KMS-11 (cell line): ENCODE measurements at regions not wholly inside any gene's neighbourhood (a gene's known extent, or its start where the extent isn't known, plus 50 kb on each side); places are given as distances from the start of the nearest gene placed in this dataset.

Source experiments
- H2AFZ ChIP-seq: fragments of 200-600 bp; sonication (generic); 2 replicates; pipeline ENCODE4 v1.6.1; 2016; ENCODE audit warnings: antibody characterized with exemption, mixed run types, low read depth
- H3K27ac ChIP-seq: fragments of 200-600 bp; sonication (generic); 2 replicates; pipeline ENCODE4 v1.6.1; 2016; ENCODE audit warnings: mild to moderate bottlenecking, mixed run types
- H3K27me3 ChIP-seq: fragments of 200-600 bp; sonication (generic); 2 replicates; pipeline ENCODE4 v1.6.1; 2017; ENCODE audit warnings: mild to moderate bottlenecking, low read depth, mixed run types, moderate library complexity; ENCODE audit not compliant: insufficient read depth
- H3K36me3 ChIP-seq: fragments of 200-600 bp; sonication (generic); 2 replicates; pipeline ENCODE4 v1.6.1; 2017; ENCODE audit warnings: mild to moderate bottlenecking, mixed run types; ENCODE audit not compliant: insufficient read depth
- H3K4me1 ChIP-seq: fragments of 200-600 bp; sonication (generic); 2 replicates; pipeline ENCODE4 v1.6.1; 2016; ENCODE audit warnings: mild to moderate bottlenecking, low read depth, mixed run types; ENCODE audit not compliant: poor library complexity, severe bottlenecking
- H3K4me2 ChIP-seq: fragments of 200-600 bp; sonication (generic); 2 replicates; pipeline ENCODE4 v1.7.0; 2016; ENCODE audit warnings: mild to moderate bottlenecking, mixed run types
- H3K4me3 ChIP-seq: fragments of 200-600 bp; sonication (generic); IDR thresholded peaks from 2 replicates; pipeline ENCODE4 v1.6.1; 2017; ENCODE audit warnings: low read depth, low read length, mixed read lengths; ENCODE audit not compliant: insufficient read depth
- H3K79me2 ChIP-seq: fragments of 200-600 bp; sonication (generic); 2 replicates; pipeline ENCODE4 v1.6.1; 2016; ENCODE audit warnings: low read depth, mixed run types; ENCODE audit not compliant: insufficient read depth
- H3K9ac ChIP-seq: fragments of 200-600 bp; sonication (generic); 2 replicates; pipeline ENCODE4 v1.6.1; 2016; ENCODE audit warnings: mild to moderate bottlenecking, mixed run types
- H4K20me1 ChIP-seq: fragments of 200-600 bp; sonication (generic); 2 replicates; pipeline ENCODE4 v1.6.1; 2016; ENCODE audit warnings: mild to moderate bottlenecking, mixed run types; ENCODE audit not compliant: insufficient read depth
- CTCF ChIP-seq: fragments of 200-600 bp; sonication (generic); conservative IDR thresholded peaks from 2 replicates; pipeline ENCODE4 v1.6.1; 2017; ENCODE audit warnings: low read depth, mild to moderate bottlenecking, antibody characterized with exemption, low read length, moderate library complexity, mixed read lengths

GRCh38 chr1:106465666-106466065 lies 590.8 kb upstream of the PRMT6 start:
- TF ChIP-seq CTCF, result no peak

GRCh38 chr1:106480629-106481028 lies 575.8 kb upstream of the PRMT6 start:
- no peak overlapping the region for H3K4me3 ChIP-seq
- no peaks in the 10 kb centered on the region for H3K36me3 ChIP-seq
- no peaks in the 10 kb centered on the region for H3K4me1 ChIP-seq
- TF ChIP-seq CTCF, result no peak
- H3K9ac ChIP-seq, result no peak overlapping the region
- no peaks in the 10 kb centered on the region for H4K20me1 ChIP-seq
- H3K27me3 ChIP-seq, result no peaks in the 10 kb centered on the region
- H3K4me2 ChIP-seq, result no peak overlapping the region
- no peaks in the 10 kb centered on the region for H3K79me2 ChIP-seq
- no peak overlapping the region for H2AFZ ChIP-seq
- H3K27ac ChIP-seq, result no peak overlapping the region

More at GRCh38 chr1:106465666-106466065, 590.8 kb upstream of the PRMT6 start:
- H2AFZ ChIP-seq, result no peak overlapping the region
- H3K36me3 ChIP-seq, result no peaks in the 10 kb centered on the region
- no peak overlapping the region for H3K9ac ChIP-seq
- H3K79me2 ChIP-seq, result no peaks in the 10 kb centered on the region
- H3K4me2 ChIP-seq, result no peak overlapping the region
- no peak overlapping the region for H3K27ac ChIP-seq
- no peak overlapping the region for H3K4me3 ChIP-seq
- no peaks in the 10 kb centered on the region for H3K27me3 ChIP-seq
- no peaks in the 10 kb centered on the region for H4K20me1 ChIP-seq
- no peaks in the 10 kb centered on the region for H3K4me1 ChIP-seq

DNA sequence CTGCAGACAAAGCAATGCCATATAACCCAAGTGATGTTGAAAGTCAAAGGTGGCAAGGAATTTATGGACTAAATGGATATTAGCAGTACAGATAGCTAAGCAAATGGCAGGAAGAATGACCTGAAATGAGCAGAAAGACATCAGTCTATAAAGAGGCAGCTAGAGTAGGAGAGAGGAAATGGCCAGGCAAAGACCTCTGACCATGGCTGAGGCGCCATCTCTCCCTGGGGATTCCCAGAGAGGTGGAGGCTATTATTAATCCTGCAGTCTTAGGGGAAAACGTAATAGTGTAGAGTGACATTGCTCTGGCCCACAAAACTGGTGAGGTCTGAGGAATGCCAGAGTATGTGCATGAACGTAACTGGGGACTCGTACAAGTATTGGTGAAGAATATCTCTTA lies 563.6 kb upstream of the PRMT6 start:
- Histone ChIP-seq H3K4me2 (no peak overlapping the region), H3K27ac (no peak overlapping the region), H3K4me3 (no peak overlapping the region), H3K36me3 (no peaks in the 10 kb centered on the region), H4K20me1 (no peaks in the 10 kb centered on the region), H3K27me3 (no peaks in the 10 kb centered on the region), H2AFZ (no peak overlapping the region), H3K9ac (no peak overlapping the region), H3K79me2 (no peaks in the 10 kb centered on the region), H3K4me1 (no peaks in the 10 kb centered on the region)
- TF ChIP-seq CTCF, result no peak

- Histone ChIP-seq H3K27ac (no peak overlapping the region), H3K4me3 (no peak overlapping the region), H3K9ac (no peak overlapping the region), H3K4me1 (no peaks in the 10 kb centered on the region), H3K79me2 (no peaks in the 10 kb centered on the region), H4K20me1 (no peaks in the 10 kb centered on the region), H3K36me3 (no peaks in the 10 kb centered on the region), H3K4me2 (no peak overlapping the region), H3K27me3 (no peaks in the 10 kb centered on the region), H2AFZ (no peak overlapping the region)
- no peak for TF ChIP-seq CTCF
These were observed 561.8 kb upstream of the PRMT6 start for GRCh38 chr1:106494646-106495045.
